ENCODE measurements at regions not wholly inside any gene's neighbourhood (a gene's known extent, or its start where the extent isn't known, plus 50 kb on each side); places are given as distances from the start of the nearest gene placed in this dataset.

- in situ Hi-C loops (cut with MboI; ENCODE audit: low pct_unique_long_range_greater_than_20kb, low sequenced_read_pairs) = no loop called here
- no peak for DNase-seq
Observed at GRCh38 chr17:69959283-69959682, 115.7 kb upstream of the KCNJ16 start.

GRCh38 chr17:69960755-69961154, 114.3 kb upstream of the KCNJ16 start:
- in situ Hi-C loops (cut with MboI; ENCODE audit: low pct_unique_long_range_greater_than_20kb, low sequenced_read_pairs) = no loop called here
- no peak for DNase-seq

GRCh38 chr17:69961501-69962145, 113.4 kb upstream of the KCNJ16 start:
- in situ Hi-C loops (cut with MboI; ENCODE audit: low pct_unique_long_range_greater_than_20kb, low sequenced_read_pairs) = no loop called here
- DNase-seq = no peak

GRCh38 chr17:69962436-69962995, 112.5 kb upstream of the KCNJ16 start:
- in situ Hi-C loops (cut with MboI; ENCODE audit: low pct_unique_long_range_greater_than_20kb, low sequenced_read_pairs) = no loop called here
- DNase-seq = no peak

GRCh38 chr17:69967910-69968411, 107.1 kb upstream of the KCNJ16 start:
- DNase-seq = no peak
- in situ Hi-C loops (cut with MboI; ENCODE audit: low pct_unique_long_range_greater_than_20kb, low sequenced_read_pairs) = no loop called here

GRCh38 chr17:69969897-69970296, 105.1 kb upstream of the KCNJ16 start:
- DNase-seq = no peak
- in situ Hi-C loops (cut with MboI; ENCODE audit: low pct_unique_long_range_greater_than_20kb, low sequenced_read_pairs) = no loop called here

- DNase-seq = no peak
- in situ Hi-C loops (cut with MboI; ENCODE audit: low pct_unique_long_range_greater_than_20kb, low sequenced_read_pairs) = no loop called here
Observed at GRCh38 chr17:69972251-69972650, 102.8 kb upstream of the KCNJ16 start.

- in situ Hi-C loops (cut with MboI; ENCODE audit: low pct_unique_long_range_greater_than_20kb, low sequenced_read_pairs) = no loop called here
- no peak for DNase-seq
Observed at GRCh38 chr17:69975808-69976207, 99.2 kb upstream of the KCNJ16 start.

GRCh38 chr17:69978056-69978646, 96.9 kb upstream of the KCNJ16 start:
- in situ Hi-C loops (cut with MboI; ENCODE audit: low pct_unique_long_range_greater_than_20kb, low sequenced_read_pairs) = no loop called here
- DNase-seq = no peak

- in situ Hi-C loops (cut with MboI; ENCODE audit: low pct_unique_long_range_greater_than_20kb, low sequenced_read_pairs) = no loop called here
- no peak for DNase-seq
Observed at GRCh38 chr17:69981441-69981840, 93.6 kb upstream of the KCNJ16 start.

- in situ Hi-C loops (cut with MboI; ENCODE audit: low pct_unique_long_range_greater_than_20kb, low sequenced_read_pairs) = no loop called here
- DNase-seq = no peak
Observed at GRCh38 chr17:69995476-69995875, 79.5 kb upstream of the KCNJ16 start.

GRCh38 chr17:69997332-69997731, 77.7 kb upstream of the KCNJ16 start:
- no peak for DNase-seq

GRCh38 chr17:69999253-69999652, 75.8 kb upstream of the KCNJ16 start:
- in situ Hi-C loops (cut with MboI; ENCODE audit: low pct_unique_long_range_greater_than_20kb, low sequenced_read_pairs) = no loop called here
- DNase-seq = no peak

More at GRCh38 chr17:69997332-69997731, 77.7 kb upstream of the KCNJ16 start:
- in situ Hi-C loops (cut with MboI; ENCODE audit: low pct_unique_long_range_greater_than_20kb, low sequenced_read_pairs) = no loop called here

GRCh38 chr17:70006159-70006558, 68.9 kb upstream of the KCNJ16 start:
- in situ Hi-C loops (cut with MboI; ENCODE audit: low pct_unique_long_range_greater_than_20kb, low sequenced_read_pairs) = no loop called here
- no peak for DNase-seq

- in situ Hi-C loops (cut with MboI; ENCODE audit: low pct_unique_long_range_greater_than_20kb, low sequenced_read_pairs) = no loop called here
- DNase-seq = no peak
Observed at GRCh38 chr17:70011750-70012149, 63.3 kb upstream of the KCNJ16 start.

GRCh38 chr17:70013911-70014310, 61.1 kb upstream of the KCNJ16 start:
- no peak for DNase-seq
- in situ Hi-C loops (cut with MboI; ENCODE audit: low pct_unique_long_range_greater_than_20kb, low sequenced_read_pairs) = no loop called here

- in situ Hi-C loops (cut with MboI; ENCODE audit: low pct_unique_long_range_greater_than_20kb, low sequenced_read_pairs) = no loop called here
Observed at GRCh38 chr17:70017112-70017511, 57.9 kb upstream of the KCNJ16 start.

GRCh38 chr17:70017941-70018340, 57.1 kb upstream of the KCNJ16 start:
- no peak for DNase-seq
- in situ Hi-C loops (cut with MboI; ENCODE audit: low pct_unique_long_range_greater_than_20kb, low sequenced_read_pairs) = no loop called here

More at GRCh38 chr17:70017112-70017511, 57.9 kb upstream of the KCNJ16 start:
- no peak for DNase-seq

- in situ Hi-C loops (cut with MboI; ENCODE audit: low pct_unique_long_range_greater_than_20kb, low sequenced_read_pairs) = no loop called here
Observed at GRCh38 chr17:70021726-70022125, 53.3 kb upstream of the KCNJ16 start.

GRCh38 chr17:70022175-70022574, 52.9 kb upstream of the KCNJ16 start:
- in situ Hi-C loops (cut with MboI; ENCODE audit: low pct_unique_long_range_greater_than_20kb, low sequenced_read_pairs) = no loop called here
- DNase-seq = no peak

More at GRCh38 chr17:70021726-70022125, 53.3 kb upstream of the KCNJ16 start:
- no peak for DNase-seq

GRCh38 chr17:70024253-70024652, 50.8 kb upstream of the KCNJ16 start:
- in situ Hi-C loops (cut with MboI; ENCODE audit: low pct_unique_long_range_greater_than_20kb, low sequenced_read_pairs) = no loop called here
- DNase-seq = no peak
